HG02642 (cell line): ENCODE measurements at regions not wholly inside any gene's neighbourhood (a gene's known extent, or its start where the extent isn't known, plus 50 kb on each side); places are given as distances from the start of the nearest gene placed in this dataset.

Experiments used
- ATAC-seq: cut with Tn5 transposase; IDR thresholded peaks from one replicate; pipeline ENCODE4 v1.9.1; 2021; ENCODE audit warnings: mild to moderate bottlenecking; ENCODE audit not compliant: unreplicated experiment, poor library complexity

- ATAC-seq, result no peak
These were observed 64.5 kb downstream of the COPS8 start for GRCh38 chr2:237150186-237150585.

GRCh38 chr2:237150831-237151375 lies 65.2 kb downstream of the COPS8 start:
- ATAC-seq, result no peak

- no peak for ATAC-seq
These were observed 66.7 kb downstream of the COPS8 start for GRCh38 chr2:237152361-237152760.

- ATAC-seq, result no peak
These were observed 67.5 kb downstream of the COPS8 start for GRCh38 chr2:237153181-237153580.

GRCh38 chr2:237154082-237154638 lies 68.5 kb downstream of the COPS8 start:
- no peak for ATAC-seq

GRCh38 chr2:237154884-237155851 lies 69.5 kb downstream of the COPS8 start:
- ATAC-seq, result peak; percentile 64

- ATAC-seq, result no peak
These were observed 70.6 kb downstream of the COPS8 start for GRCh38 chr2:237156031-237156856.

- no peak for ATAC-seq
These were observed 71.4 kb downstream of the COPS8 start for GRCh38 chr2:237156857-237157779.

GRCh38 chr2:237157780-237158102 lies 72.1 kb downstream of the COPS8 start:
- no peak for ATAC-seq

GRCh38 chr2:237158194-237158593 lies 72.5 kb downstream of the COPS8 start:
- ATAC-seq, result no peak

GRCh38 chr2:237159006-237159911 lies 73.6 kb downstream of the COPS8 start:
- no peak for ATAC-seq

- ATAC-seq, result no peak
These were observed 74.7 kb downstream of the COPS8 start for GRCh38 chr2:237160271-237160919.

- no peak for ATAC-seq
These were observed 75.5 kb downstream of the COPS8 start for GRCh38 chr2:237161189-237161588.

GRCh38 chr2:237162959-237163358 lies 77.3 kb downstream of the COPS8 start:
- ATAC-seq, result no peak

GRCh38 chr2:237164474-237165042 lies 78.9 kb downstream of the COPS8 start:
- ATAC-seq, result no peak

- ATAC-seq, result no peak
These were observed 80.0 kb downstream of the COPS8 start for GRCh38 chr2:237165405-237166276.

GRCh38 chr2:237167038-237167437 lies 81.3 kb downstream of the COPS8 start:
- ATAC-seq, result no peak
